HL-60 (cell line): ENCODE measurements at regions not wholly inside any gene's neighbourhood (a gene's known extent, or its start where the extent isn't known, plus 50 kb on each side); places are given as distances from the start of the nearest gene placed in this dataset.

Experiments
- DNase-seq, 2 experiments: peaks; one replicate each; pipeline ENCODE4 v3.0.0-alpha.2; 2010 to 2020; ENCODE audit warnings: low read depth in 1 of 2, low spot score in 1 of 2
- H3K27ac ChIP-seq: fragments of 250-450 bp; sonication (Bioruptor Pico); replicated peaks from 2 replicates; pipeline ENCODE4 v1.5.1; 2020; ENCODE audit warnings: mild to moderate bottlenecking, moderate library complexity
- H3K27me3 ChIP-seq: fragments of 250-450 bp; sonication (Bioruptor Pico); 2 replicates; pipeline ENCODE4 v1.5.1; 2021; ENCODE audit warnings: mild to moderate bottlenecking, moderate library complexity; ENCODE audit not compliant: insufficient read depth, poor library complexity, severe bottlenecking
- H3K4me3 ChIP-seq: replicated peaks from 2 replicates; pipeline ENCODE4 v1.5.1; 2011; ENCODE audit warnings: mild to moderate bottlenecking, control low read depth, low read length; ENCODE audit not compliant: insufficient read depth
- GABPA ChIP-seq: IDR thresholded peaks from 2 replicates; pipeline ENCODE4 v1.6.1; 2012; ENCODE audit warnings: low read depth
- POLR2AphosphoS5 ChIP-seq: IDR thresholded peaks from 2 replicates; pipeline ENCODE4 v1.6.1; 2012; ENCODE audit warnings: low read depth
- SPI1 ChIP-seq: IDR thresholded peaks from 2 replicates; pipeline ENCODE4 v1.6.1; 2012; ENCODE audit warnings: low read depth, mild to moderate bottlenecking, borderline replicate concordance
- TF ChIP-seq, protein P1 (sequence below): IDR thresholded peaks from one replicate; pipeline ENCODE4 v1.5.1; 2011; ENCODE audit warnings: low read length, control low read depth, inconsistent platforms; ENCODE audit not compliant: insufficient read depth
- TF ChIP-seq, protein P2 (sequence below): IDR thresholded peaks from 2 replicates; pipeline ENCODE4 v1.6.1; 2012; ENCODE audit warnings: low read depth; ENCODE audit not compliant: insufficient replicate concordance

DNA sequence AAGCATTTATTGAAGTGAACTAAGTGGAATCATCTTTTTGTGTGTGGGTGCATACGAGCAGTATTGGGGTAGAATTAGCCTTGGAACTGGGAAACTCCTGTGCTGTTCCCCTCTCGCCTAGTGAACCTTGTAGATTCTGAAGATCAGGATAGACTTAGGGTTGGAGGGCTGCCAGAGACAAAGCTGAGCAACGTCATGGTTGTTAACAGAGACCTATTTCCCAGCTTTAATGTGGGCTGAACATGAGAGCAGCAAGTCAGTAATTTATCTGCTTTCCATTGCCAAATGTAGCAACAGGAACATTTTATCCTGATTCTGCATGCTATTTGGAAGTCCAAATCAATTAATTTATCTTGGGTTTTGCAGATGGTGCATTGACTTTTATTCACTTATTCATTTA lies 246.6 kb downstream of the IL20RB start:
- TF ChIP-seq, protein P1, sequence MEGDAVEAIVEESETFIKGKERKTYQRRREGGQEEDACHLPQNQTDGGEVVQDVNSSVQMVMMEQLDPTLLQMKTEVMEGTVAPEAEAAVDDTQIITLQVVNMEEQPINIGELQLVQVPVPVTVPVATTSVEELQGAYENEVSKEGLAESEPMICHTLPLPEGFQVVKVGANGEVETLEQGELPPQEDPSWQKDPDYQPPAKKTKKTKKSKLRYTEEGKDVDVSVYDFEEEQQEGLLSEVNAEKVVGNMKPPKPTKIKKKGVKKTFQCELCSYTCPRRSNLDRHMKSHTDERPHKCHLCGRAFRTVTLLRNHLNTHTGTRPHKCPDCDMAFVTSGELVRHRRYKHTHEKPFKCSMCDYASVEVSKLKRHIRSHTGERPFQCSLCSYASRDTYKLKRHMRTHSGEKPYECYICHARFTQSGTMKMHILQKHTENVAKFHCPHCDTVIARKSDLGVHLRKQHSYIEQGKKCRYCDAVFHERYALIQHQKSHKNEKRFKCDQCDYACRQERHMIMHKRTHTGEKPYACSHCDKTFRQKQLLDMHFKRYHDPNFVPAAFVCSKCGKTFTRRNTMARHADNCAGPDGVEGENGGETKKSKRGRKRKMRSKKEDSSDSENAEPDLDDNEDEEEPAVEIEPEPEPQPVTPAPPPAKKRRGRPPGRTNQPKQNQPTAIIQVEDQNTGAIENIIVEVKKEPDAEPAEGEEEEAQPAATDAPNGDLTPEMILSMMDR = no peak
- TF ChIP-seq SPI1 (no peak), GABPA (no peak), POLR2AphosphoS5 (no peak)
- TF ChIP-seq, protein P2, sequence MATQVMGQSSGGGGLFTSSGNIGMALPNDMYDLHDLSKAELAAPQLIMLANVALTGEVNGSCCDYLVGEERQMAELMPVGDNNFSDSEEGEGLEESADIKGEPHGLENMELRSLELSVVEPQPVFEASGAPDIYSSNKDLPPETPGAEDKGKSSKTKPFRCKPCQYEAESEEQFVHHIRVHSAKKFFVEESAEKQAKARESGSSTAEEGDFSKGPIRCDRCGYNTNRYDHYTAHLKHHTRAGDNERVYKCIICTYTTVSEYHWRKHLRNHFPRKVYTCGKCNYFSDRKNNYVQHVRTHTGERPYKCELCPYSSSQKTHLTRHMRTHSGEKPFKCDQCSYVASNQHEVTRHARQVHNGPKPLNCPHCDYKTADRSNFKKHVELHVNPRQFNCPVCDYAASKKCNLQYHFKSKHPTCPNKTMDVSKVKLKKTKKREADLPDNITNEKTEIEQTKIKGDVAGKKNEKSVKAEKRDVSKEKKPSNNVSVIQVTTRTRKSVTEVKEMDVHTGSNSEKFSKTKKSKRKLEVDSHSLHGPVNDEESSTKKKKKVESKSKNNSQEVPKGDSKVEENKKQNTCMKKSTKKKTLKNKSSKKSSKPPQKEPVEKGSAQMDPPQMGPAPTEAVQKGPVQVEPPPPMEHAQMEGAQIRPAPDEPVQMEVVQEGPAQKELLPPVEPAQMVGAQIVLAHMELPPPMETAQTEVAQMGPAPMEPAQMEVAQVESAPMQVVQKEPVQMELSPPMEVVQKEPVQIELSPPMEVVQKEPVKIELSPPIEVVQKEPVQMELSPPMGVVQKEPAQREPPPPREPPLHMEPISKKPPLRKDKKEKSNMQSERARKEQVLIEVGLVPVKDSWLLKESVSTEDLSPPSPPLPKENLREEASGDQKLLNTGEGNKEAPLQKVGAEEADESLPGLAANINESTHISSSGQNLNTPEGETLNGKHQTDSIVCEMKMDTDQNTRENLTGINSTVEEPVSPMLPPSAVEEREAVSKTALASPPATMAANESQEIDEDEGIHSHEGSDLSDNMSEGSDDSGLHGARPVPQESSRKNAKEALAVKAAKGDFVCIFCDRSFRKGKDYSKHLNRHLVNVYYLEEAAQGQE = no peak
- no peak for DNase-seq
- no peak overlapping the region for H3K27ac ChIP-seq
- H3K4me3 ChIP-seq = no peak overlapping the region
- H3K27me3 ChIP-seq = peaks cover 12% of the 10 kb centered on the region

DNA sequence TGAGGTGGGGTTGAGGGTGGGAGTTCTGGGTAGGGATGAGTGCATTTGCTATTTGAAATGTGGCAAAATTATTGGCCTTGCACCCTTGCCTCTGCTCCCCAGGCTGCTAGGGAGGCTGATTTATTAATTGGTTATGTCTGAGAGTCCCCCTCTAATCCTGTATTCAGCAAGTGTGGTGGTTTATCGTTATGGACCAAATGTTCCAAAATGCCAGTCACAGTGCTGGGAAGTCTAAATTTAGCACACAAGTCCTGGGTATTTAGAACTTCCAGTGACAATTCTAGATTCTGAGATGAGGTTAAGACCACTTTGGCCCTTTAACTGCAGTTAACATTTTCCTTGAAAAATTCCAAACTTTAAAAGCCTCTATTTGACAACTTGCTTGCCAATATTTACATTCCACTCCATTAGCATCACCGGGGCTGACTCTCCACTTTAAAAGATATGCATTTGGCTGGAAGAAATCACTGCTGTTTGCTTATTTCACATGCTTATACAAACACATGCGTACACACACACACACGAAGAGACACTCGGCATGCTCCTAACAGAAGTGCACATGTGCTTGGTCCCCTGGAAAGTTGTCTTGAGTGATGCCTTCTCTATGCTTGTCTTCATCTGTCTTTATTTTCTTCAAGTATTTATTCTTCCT lies 247.7 kb downstream of the IL20RB start:
- no peak for TF ChIP-seq SPI1
- no peak for TF ChIP-seq POLR2AphosphoS5
- TF ChIP-seq, protein P2 = no peak
- TF ChIP-seq, protein P1 = no peak
- Histone ChIP-seq H3K27me3 (peaks cover 12% of the 10 kb centered on the region), H3K4me3 (no peak overlapping the region), H3K27ac (no peak overlapping the region)
- DNase-seq = no peak

DNA sequence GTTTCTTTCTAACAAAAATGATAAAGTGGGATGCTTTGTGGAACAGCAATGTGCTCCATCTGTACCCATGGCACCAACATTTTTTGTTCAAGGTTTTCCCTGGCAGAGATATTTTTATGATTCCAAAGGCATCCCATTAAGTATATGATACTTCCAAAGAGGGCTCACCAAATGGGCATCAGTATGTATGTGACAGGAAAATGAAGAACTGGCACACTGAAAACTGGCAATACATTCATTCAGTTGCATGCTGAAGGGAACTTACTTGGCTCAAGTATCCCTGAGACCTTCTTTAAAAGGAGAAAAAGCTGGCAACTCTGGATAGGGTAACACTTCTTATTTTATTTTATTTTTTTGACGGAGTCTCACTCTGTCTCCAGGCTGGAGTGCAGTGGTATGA lies 249.8 kb downstream of the IL20RB start:
- no peak for DNase-seq
- H3K27me3 ChIP-seq = peaks cover 12% of the 10 kb centered on the region
- TF ChIP-seq, protein P2 = no peak
- TF ChIP-seq POLR2AphosphoS5 (no peak), SPI1 (no peak), GABPA (no peak)
- TF ChIP-seq, protein P1 = no peak
- no peak overlapping the region for H3K4me3 ChIP-seq
- H3K27ac ChIP-seq = no peak overlapping the region
